ENCODE measurements at regions not wholly inside any gene's neighbourhood (a gene's known extent, or its start where the extent isn't known, plus 50 kb on each side); places are given as distances from the start of the nearest gene placed in this dataset.

GRCh38 chr7:10205696-10206095, 768.0 kb upstream of the PHF14 start:
- no peak for DNase-seq

DNA sequence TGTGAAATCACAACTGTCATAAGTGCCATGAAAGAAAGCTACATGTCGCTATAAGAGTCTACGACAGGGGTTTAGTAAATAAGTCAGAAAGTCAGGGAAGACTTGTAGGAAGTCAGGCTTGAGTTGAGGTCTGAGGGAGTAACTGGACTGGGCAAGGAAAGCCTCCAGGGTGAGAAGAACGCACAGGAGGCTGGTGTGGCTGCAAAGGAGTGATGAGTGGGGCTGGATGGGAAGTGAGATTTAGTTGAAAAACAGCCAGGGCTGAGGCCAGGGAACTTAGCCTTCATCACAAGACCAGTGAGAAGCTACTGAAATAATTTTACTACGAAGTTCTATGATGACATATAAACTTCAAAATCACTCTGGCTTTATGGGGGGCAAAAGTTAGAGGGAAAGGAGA, 763.7 kb upstream of the PHF14 start:
- no peak for DNase-seq

DNA sequence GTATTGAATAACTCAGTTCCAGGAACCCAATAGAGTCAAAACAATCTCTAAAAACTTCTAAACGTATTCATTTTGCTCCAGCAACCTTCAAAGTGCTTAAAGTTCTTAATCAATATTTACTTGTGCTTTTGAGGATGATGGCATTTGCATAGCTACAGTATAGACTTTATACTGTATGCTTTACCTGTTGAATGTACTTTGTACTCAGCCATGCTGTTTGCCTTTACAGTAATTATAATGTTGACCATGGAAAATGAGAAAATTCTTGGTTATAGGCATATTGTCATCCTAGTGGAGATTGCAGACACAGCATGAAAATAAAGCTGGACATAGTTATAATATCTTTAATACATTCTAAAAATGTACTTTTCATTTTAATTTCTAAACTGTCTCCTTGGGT, 762.7 kb upstream of the PHF14 start:
- no peak for DNase-seq

DNA sequence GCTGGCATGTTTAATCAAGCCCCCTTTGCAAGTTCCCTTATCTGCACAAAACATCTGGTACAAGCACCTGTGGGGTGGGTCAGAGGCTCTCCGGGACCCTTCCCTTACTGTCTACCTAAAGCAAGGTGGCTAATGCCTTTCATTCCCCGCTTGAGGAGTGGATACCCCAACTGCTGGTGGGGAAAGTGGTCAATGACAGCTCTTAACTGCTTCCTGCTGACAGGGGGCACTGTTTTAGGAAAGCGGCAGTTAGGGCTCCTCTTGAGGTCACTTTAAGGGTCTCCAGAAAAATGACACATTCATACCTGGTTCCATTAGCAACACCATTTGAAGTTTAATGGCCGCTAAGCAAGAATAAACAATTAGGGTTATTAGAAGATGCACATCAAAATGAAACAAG, 761.8 kb upstream of the PHF14 start:
- DNase-seq: no peak

DNA sequence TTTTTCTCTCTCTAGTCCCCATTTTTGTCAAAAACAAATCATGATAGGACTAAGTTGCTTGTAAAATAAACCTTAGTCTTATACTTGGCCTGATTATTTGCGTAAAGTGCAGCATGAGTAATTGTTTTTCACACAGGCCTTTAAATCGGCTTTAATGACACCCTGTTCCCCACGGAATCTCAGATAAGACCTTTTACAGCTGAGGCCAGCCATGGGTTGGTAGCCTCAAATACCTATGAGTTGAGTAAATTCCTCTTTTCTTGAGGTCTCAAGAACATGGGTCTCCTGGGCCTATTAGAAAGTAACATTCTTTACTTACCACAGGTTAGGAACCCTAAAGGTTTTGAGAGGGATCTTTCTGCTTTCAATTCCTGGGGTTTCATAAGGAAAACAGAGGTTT, 761.0 kb upstream of the PHF14 start:
- DNase-seq: no peak

- DNase-seq: no peak
Measured at GRCh38 chr7:10216462-10216861, 757.2 kb upstream of the PHF14 start.

DNA sequence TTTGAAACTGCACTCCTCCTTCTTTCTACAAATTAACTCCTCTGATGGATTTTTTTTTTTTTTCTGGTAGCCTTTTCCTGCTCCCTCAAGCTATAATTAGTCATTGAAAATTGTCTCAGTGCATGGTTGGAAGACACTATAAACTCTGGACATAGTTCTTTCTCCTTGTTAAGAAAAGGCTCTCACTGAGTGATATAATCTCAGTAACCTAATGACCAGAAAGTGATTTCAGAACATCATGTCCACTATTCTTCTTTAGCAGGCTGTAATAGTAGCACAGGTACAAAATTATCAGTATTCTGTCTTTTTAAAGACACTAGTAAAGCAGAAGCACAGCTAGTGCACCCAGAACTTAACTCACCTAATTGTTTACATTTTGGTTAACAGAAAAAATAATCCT, 752.6 kb upstream of the PHF14 start:
- no peak for DNase-seq

DNA sequence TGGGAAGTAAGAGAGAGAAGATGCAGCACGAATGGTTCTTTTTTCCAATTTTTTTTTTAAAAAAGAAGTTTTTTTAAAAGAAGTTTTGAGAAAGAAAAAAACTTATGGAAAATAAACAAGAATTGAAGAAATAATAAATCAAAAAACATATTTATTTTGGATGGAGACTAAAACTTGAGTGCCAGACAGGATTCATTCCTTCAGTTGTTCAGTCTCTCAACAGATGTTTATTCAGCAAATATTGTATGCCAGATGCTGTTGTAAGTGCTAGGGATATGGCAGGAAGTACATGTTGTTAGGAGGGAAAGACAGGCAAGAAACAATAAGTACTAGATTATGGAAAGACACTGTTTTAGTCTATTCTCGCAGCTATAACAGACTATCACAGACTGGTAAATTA, 750.7 kb upstream of the PHF14 start:
- DNase-seq: no peak

DNA sequence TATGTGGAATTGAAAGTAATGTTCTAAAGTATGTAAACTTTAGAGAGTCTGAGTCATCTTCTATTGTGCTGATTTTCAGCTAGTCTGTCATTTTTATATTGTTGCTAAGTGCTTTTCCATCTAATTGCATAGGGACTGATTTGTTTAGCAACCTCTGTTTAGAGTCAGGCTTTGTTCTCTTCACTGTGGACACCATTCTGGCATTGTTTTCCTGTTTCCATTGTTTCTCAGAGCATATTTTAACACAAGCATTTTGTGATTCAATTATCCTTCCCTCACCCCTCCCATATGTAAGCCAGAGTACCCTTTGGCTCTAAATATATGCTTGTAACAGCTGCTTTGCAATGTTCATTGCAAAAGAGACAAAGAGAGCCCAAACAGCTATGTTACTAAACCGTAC, 748.4 kb upstream of the PHF14 start:
- DNase-seq: no peak

GRCh38 chr7:10237306-10237705, 736.4 kb upstream of the PHF14 start:
- DNase-seq: no peak

- no peak for DNase-seq
Measured at GRCh38 chr7:10238641-10239040, 735.0 kb upstream of the PHF14 start.

DNA sequence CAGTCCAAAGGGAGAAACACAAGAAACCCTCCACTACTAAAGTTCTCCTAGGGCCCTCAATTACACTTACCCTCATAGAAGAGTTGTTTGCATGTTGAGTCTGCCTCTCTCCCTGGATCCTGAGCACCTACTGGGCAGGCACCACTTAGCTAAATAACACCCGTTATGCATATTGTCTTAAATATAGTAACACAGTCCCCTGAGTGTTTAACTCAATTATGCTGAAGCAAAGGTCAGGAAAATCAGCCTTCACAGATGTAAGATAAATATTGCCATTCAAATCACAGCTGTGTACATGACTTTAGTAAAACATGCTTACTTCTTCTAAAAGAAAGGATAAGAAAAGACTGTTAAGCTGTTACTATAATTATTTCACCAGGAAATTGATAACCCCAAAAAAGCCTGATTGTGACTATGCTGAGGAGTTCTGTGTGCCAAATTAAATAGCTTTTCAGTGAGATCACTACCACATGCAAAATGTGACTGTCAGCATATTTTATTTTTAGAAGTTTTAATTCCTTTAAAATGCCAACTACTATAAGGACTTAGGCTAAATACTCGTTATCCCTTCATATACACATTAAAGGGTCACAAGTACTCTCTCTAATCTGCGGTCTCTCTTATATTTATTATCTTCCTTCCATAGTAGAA, 733.9 kb upstream of the PHF14 start:
- no peak for DNase-seq

DNA sequence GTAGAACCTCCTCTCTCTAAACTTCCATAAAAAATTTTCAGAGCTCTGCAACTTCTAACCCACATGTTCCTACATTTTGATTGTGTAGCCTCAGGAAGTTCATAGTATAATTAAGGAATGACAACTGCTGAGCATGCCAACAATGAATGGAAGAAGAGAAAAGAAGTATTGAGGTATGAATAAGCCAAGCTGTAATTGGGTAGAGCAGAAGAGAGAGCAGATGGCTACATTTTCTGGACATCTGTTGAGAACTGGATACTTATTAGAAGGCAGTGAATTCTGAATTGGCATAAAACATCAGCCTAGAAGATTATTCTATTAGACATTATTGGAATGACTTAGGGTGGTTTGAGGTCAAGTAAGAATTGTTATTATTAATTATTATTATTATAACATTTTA, 728.3 kb upstream of the PHF14 start:
- DNase-seq: no peak

DNA sequence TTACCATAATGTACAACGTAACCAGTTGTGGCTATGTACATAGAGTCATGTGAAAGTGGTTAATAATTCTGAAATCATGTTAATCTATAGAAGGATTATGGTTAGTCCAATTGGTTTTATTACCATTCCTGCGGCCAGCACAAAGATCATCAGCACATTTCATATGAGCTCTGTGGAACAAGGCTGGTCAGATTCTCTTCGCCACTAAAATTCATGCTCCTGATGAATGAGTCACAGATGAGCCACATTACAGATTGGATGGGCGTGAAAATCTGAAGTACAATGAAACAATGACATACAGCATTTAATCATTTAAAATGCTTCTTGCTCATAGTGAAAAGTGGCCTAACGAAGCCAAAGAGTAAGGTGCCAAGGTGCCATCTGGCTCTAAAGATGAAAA, 716.2 kb upstream of the PHF14 start:
- no peak for DNase-seq

GRCh38 chr7:10266976-10267375, 706.7 kb upstream of the PHF14 start:
- no peak for DNase-seq

GRCh38 chr7:10268034-10268433, 705.6 kb upstream of the PHF14 start:
- no peak for DNase-seq

DNA sequence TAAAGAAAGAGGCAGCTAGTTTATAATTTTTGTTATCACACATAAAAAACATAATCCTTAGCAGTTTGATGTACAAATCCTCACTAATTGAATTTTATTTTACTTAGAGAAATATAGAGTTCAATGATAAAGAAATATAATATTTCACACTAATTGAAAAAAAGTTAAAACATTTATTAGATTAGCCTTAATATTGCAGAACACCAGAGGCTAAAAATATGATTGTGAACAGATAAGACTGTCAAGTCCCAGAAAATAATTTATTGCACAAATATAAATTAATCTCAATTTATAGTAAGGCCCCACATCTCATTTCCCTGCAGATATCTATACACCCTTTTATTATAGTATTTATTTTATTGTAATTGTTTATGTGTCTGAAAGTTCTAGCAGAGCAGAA, 690.8 kb upstream of the PHF14 start:
- DNase-seq: no peak

- no peak for DNase-seq
Measured at GRCh38 chr7:10284001-10284400, 689.7 kb upstream of the PHF14 start.

DNA sequence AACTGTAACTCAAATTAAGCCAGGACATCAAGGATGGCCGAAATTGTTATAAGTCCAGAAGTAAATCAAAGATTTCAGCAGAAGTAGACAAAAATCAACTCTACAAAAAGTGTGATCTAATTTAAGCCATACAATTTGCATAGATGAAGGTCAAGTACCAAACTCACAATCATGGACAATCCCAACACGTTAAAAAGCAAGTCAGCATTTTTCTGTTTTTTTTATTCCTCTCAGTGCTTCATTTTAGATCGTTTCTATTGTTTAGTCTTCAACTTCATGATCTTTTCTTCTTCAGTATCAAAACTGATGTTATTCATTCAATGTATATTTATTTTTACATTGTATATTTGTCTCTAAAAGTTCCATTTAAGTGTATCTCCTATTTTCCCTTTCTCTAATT, 674.3 kb upstream of the PHF14 start:
- DNase-seq: no peak

- DNase-seq: no peak
Measured at GRCh38 chr7:10300577-10300976, 673.1 kb upstream of the PHF14 start.

- DNase-seq: no peak
Measured at GRCh38 chr7:10308276-10308675, 665.4 kb upstream of the PHF14 start.

DNA sequence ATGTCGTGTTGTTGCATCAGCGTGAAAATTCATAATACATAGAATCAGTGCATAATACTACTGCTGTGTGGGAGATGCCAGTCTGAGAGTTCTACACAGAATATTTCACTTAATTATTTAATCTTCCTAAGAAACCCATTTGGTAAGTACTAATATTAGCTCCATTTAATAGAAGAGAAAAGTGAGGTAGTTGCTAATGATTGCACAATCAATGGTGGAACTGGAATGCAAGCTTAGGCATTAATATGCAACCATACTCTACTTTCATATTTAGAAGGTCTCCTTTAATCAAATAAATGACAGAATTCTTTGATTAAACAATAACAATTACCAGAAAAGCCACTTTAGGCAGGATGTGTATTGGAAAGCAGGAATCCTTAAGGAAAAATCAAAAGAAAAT, 660.7 kb upstream of the PHF14 start:
- DNase-seq: no peak

DNA sequence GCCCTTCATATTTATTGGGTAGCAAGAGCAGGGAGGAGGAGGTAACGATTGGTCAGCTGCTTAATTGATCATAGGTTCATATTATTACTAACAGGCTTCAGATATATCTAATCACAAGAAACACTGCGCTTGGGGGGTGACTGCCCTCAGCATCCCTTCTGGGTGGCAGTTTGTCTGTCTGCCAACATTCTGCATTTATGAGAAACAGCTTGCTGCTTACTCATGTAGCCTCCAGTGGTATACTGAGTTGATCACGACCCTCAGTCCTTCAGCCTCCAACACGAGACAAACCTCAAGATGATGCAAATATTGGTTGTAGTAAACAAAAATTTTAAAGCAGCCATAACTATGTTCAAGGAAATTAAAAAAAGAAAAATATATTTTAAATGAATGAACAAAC, 657.8 kb upstream of the PHF14 start:
- DNase-seq: no peak

GRCh38 chr7:10316488-10316887, 657.2 kb upstream of the PHF14 start:
- DNase-seq: no peak

- no peak for DNase-seq
Measured at GRCh38 chr7:10325395-10325794, 648.3 kb upstream of the PHF14 start.

DNA sequence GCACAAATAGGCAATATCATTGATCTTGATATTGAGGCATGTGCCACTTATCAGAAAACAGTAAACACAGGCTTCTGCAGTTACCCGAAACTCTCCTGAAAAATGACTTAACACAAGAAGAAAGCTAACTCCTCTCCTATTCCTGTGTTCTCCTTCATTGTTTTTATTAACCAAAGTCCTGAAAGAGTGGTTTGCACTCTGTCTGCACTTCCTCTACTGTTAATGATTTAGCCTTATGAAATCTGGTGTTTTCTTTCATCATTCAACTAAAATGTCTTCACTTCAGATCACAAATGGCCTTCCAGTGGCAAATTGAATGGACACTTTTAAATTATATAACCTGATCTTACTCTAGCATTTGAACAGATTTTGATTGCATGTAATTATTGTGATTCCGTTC, 630.6 kb upstream of the PHF14 start:
- DNase-seq: no peak
